OCI-LY7 (cell line): ENCODE measurements at regions not wholly inside any gene's neighbourhood (a gene's known extent, or its start where the extent isn't known, plus 50 kb on each side); places are given as distances from the start of the nearest gene placed in this dataset.
"Not testable (repeated sequence)": the region's sequence is repeated elsewhere in the genome, so short reads cannot be mapped to it uniquely, and the experiment has no call there.

Experiments used
- BruUV-seq: library from RNA; stranded (reverse); fragments of 400-500 nt; replicated peaks from 2 replicates; lab custom pipeline; 2021; lab: Mats Ljungman, UMichigan
- CTCF ChIA-PET: fragments of 300-600 bp; sonication (Branson Sonifier 250); formaldehyde crosslinking; loops from one replicate; lab custom pipeline; 2022; ENCODE audit warnings: antibody characterized with exemption; ENCODE audit not compliant: unreplicated experiment; lab: Charles Lee
- POLR2A ChIA-PET: fragments of 300-600 bp; sonication (Branson Sonifier 250); formaldehyde crosslinking; loops from one replicate; lab custom pipeline; 2022; ENCODE audit warnings: antibody characterized with exemption; lab: Charles Lee
- DNase-seq: peaks from one replicate; pipeline ENCODE4 v3.0.0-alpha.2; 2015; ENCODE audit warnings: low spot score
- H2AFZ ChIP-seq: fragments of 200-600 bp; sonication (generic), shearing (Covaris generic); 2 replicates; pipeline ENCODE4 v1.6.1; 2014; ENCODE audit warnings: mild to moderate bottlenecking, antibody characterized with exemption, low read length, moderate library complexity
- H3K27ac ChIP-seq: fragments of 200-600 bp; sonication (generic); 2 replicates; pipeline ENCODE4 v1.5.1; 2014; ENCODE audit warnings: mixed run types, low read depth, mild to moderate bottlenecking, moderate library complexity, low read length, inconsistent platforms; ENCODE audit not compliant: poor library complexity, severe bottlenecking
- H3K36me3 ChIP-seq: fragments of 200-600 bp; sonication (generic); 2 replicates; pipeline ENCODE4 v1.6.1; 2014; ENCODE audit warnings: mild to moderate bottlenecking, antibody characterized with exemption, low read length, moderate library complexity, mixed read lengths; ENCODE audit not compliant: insufficient read depth
- H3K4me1 ChIP-seq: fragments of 200-600 bp; sonication (generic); 2 replicates; pipeline ENCODE4 v1.5.1; 2014; ENCODE audit warnings: mild to moderate bottlenecking, low read length; ENCODE audit not compliant: insufficient read depth, poor library complexity, severe bottlenecking
- H3K4me2 ChIP-seq: fragments of 200-600 bp; sonication (generic); 2 replicates; pipeline ENCODE4 v1.6.1; 2014; ENCODE audit warnings: mild to moderate bottlenecking, low read length
- H3K4me3 ChIP-seq: fragments of 200-600 bp; sonication (generic); 2 replicates; pipeline ENCODE4 v1.5.1; 2014; ENCODE audit warnings: mild to moderate bottlenecking, low read depth, low read length; ENCODE audit not compliant: poor library complexity, severe bottlenecking
- H3K79me2 ChIP-seq: fragments of 200-600 bp; sonication (generic); 2 replicates; pipeline ENCODE4 v1.6.1; 2016; ENCODE audit warnings: low read depth, mild to moderate bottlenecking, low read length, moderate library complexity, mixed read lengths; ENCODE audit not compliant: insufficient read depth
- H3K9me2 ChIP-seq: fragments of 200-600 bp; sonication (generic); 2 replicates; pipeline ENCODE4 v1.6.1; 2016; ENCODE audit warnings: mild to moderate bottlenecking, low read length, mixed read lengths; ENCODE audit not compliant: insufficient read depth
- H3K9me3 ChIP-seq: fragments of 200-600 bp; sonication (generic); 2 replicates; pipeline ENCODE4 v1.6.1; 2014; ENCODE audit warnings: mild to moderate bottlenecking, mixed run types, low read length, mixed read lengths
- H4K20me1 ChIP-seq: fragments of 200-600 bp; sonication (generic); 2 replicates; pipeline ENCODE4 v1.6.1; 2014; ENCODE audit warnings: mild to moderate bottlenecking, antibody characterized with exemption, low read length, moderate library complexity, mixed read lengths; ENCODE audit not compliant: insufficient read depth
- CTCF ChIP-seq: fragments of 200-600 bp; sonication (generic); conservative IDR thresholded peaks from 2 replicates; pipeline ENCODE4 v1.5.1; 2014; ENCODE audit warnings: mild to moderate bottlenecking, antibody characterized with exemption, low read length, moderate library complexity, mixed read lengths
- EZH2phosphoT487 ChIP-seq: fragments of 200-600 bp; sonication (generic); IDR thresholded peaks from 2 replicates; pipeline ENCODE4 v1.6.1; 2018; ENCODE audit warnings: low read depth, borderline replicate concordance, mild to moderate bottlenecking, mixed run types, antibody characterized with exemption, low read length, moderate library complexity, mixed read lengths
- intact Hi-C: fragments of 100-400 bp; cut with micrococcal nuclease; formaldehyde crosslinking; loops from one replicate; pipeline ENCODE4 v1.10.0; 2022; ENCODE audit not compliant: unreplicated experiment

GRCh38 chr16:25605381-25605780 is 86.4 kb upstream of the HS3ST4 start:
- no peaks in the 10 kb centered on the region for H3K9me2 ChIP-seq
- no peak for TF ChIP-seq CTCF
- no peak for TF ChIP-seq EZH2phosphoT487
- H3K27ac ChIP-seq, result no peak overlapping the region
- no peaks in the 10 kb centered on the region for H3K9me3 ChIP-seq
- H3K79me2 ChIP-seq, result no peaks in the 10 kb centered on the region
- DNase-seq, result no peak
- no peak overlapping the region for H2AFZ ChIP-seq
- no TSS peak for BruUV-seq
- H3K4me1 ChIP-seq, result no peaks in the 10 kb centered on the region
- intact Hi-C loops, result no loop called here
- no peak overlapping the region for H3K4me3 ChIP-seq
- no peak overlapping the region for H3K4me2 ChIP-seq
- no peaks in the 10 kb centered on the region for H4K20me1 ChIP-seq
- CTCF ChIA-PET, result no interaction called here
- no peaks in the 10 kb centered on the region for H3K36me3 ChIP-seq
- POLR2A ChIA-PET, result no interaction called here

- H2AFZ ChIP-seq, intact Hi-C loops, H3K9me3 ChIP-seq, H3K4me2 ChIP-seq, CTCF ChIA-PET, H3K4me3 ChIP-seq, H3K27ac ChIP-seq, H3K79me2 ChIP-seq, BruUV-seq, H3K9me2 ChIP-seq, H3K36me3 ChIP-seq, DNase-seq, H3K4me1 ChIP-seq, H4K20me1 ChIP-seq: not testable (repeated sequence)
- POLR2A ChIA-PET, result interaction anchor here (0.5 kb wide), 1 partner anchor 1320 kb away, joined by 3 read pairs; no protein-coding TSS in a partner anchor
Measured at GRCh38 chr16:25601306-25601705, 90.5 kb upstream of the HS3ST4 start.

- Histone ChIP-seq H3K79me2 (no peaks in the 10 kb centered on the region), H3K9me2 (no peaks in the 10 kb centered on the region), H4K20me1 (no peaks in the 10 kb centered on the region), H3K36me3 (no peaks in the 10 kb centered on the region), H2AFZ (no peak overlapping the region), H3K27ac (no peak overlapping the region), H3K4me1 (no peaks in the 10 kb centered on the region), H3K4me2 (no peak overlapping the region), H3K9me3 (no peaks in the 10 kb centered on the region), H3K4me3 (no peak overlapping the region)
- intact Hi-C loops, result no loop called here
- TF ChIP-seq EZH2phosphoT487, result no peak
- no peak for TF ChIP-seq CTCF
- no peak for DNase-seq
- CTCF ChIA-PET, result no interaction called here
- POLR2A ChIA-PET, result no interaction called here
- BruUV-seq, result no TSS peak
Measured at GRCh38 chr16:25596194-25596593, 95.6 kb upstream of the HS3ST4 start.
